Testis (tissue), 2 donors: ENCODE measurements at regions not wholly inside any gene's neighbourhood (a gene's known extent, or its start where the extent isn't known, plus 50 kb on each side); places are given as distances from the start of the nearest gene placed in this dataset.

ENCODE experiments used
- DNase-seq: peaks from one replicate; pipeline ENCODE4 v3.0.0-alpha.2; 2019
- H3K27ac ChIP-seq, 2 donors: fragments of 200-600 bp; sonication (generic); one replicate each; pipeline ENCODE4 v1.5.1; 2019
- H3K27me3 ChIP-seq: fragments of 200-600 bp; sonication (generic); one replicate; pipeline ENCODE4 v1.5.1; 2019
- H3K36me3 ChIP-seq: fragments of 200-600 bp; sonication (generic); one replicate; pipeline ENCODE4 v1.5.1; 2017; ENCODE audit warnings: low read depth; ENCODE audit errors: missing control alignments
- H3K4me1 ChIP-seq: fragments of 200-600 bp; sonication (generic); one replicate; pipeline ENCODE4 v1.5.1; 2019
- H3K4me3 ChIP-seq, 2 donors: fragments of 200-600 bp; sonication (generic); one replicate each; pipeline ENCODE4 v1.5.1; 2017 to 2019
- H3K9me3 ChIP-seq: fragments of 200-600 bp; sonication (generic); one replicate; pipeline ENCODE4 v1.5.1; 2017
- POLR2A ChIP-seq: fragments of 450-650 bp; IDR thresholded peaks from one replicate; pipeline ENCODE4 v1.6.1; 2017; ENCODE audit warnings: antibody characterized with exemption, mild to moderate bottlenecking, moderate library complexity
- WGBS, 2 donors: methylation state at CpG; one replicate each; pipeline ENCODE4 v1.1.5; 2018; 5-methylcytosine and 5-hydroxymethylcytosine counted together
- intact Hi-C: fragments of 100-400 bp; cut with DNase I; formaldehyde crosslinking; loops from one replicate; pipeline ENCODE4 v1.15.1; 2023; ENCODE audit warnings: low total_unique reads
- TF ChIP-seq, protein P1 (sequence below), 3 experiments: fragments of 450-650 bp in 2 of 3; fragments of 200-600 bp in 1 of 3; sonication (generic) in 1 of 3; IDR thresholded peaks; one replicate each; pipeline ENCODE4 v1.5.1; 2016 to 2019; ENCODE audit warnings: antibody characterized with exemption in 3 of 3, mild to moderate bottlenecking in 2 of 3, moderate library complexity in 1 of 3

- H3K4me3 ChIP-seq, result no peak overlapping the region
- H3K9me3 ChIP-seq, result no peaks in the 10 kb centered on the region
- H3K4me1 ChIP-seq, result no peaks in the 10 kb centered on the region
- H3K27me3 ChIP-seq, result no peaks in the 10 kb centered on the region
- intact Hi-C loops, result no loop called here
- no peak overlapping the region for H3K27ac ChIP-seq
- no peaks in the 10 kb centered on the region for H3K36me3 ChIP-seq
- no peak for DNase-seq
- TF ChIP-seq, protein P1, sequence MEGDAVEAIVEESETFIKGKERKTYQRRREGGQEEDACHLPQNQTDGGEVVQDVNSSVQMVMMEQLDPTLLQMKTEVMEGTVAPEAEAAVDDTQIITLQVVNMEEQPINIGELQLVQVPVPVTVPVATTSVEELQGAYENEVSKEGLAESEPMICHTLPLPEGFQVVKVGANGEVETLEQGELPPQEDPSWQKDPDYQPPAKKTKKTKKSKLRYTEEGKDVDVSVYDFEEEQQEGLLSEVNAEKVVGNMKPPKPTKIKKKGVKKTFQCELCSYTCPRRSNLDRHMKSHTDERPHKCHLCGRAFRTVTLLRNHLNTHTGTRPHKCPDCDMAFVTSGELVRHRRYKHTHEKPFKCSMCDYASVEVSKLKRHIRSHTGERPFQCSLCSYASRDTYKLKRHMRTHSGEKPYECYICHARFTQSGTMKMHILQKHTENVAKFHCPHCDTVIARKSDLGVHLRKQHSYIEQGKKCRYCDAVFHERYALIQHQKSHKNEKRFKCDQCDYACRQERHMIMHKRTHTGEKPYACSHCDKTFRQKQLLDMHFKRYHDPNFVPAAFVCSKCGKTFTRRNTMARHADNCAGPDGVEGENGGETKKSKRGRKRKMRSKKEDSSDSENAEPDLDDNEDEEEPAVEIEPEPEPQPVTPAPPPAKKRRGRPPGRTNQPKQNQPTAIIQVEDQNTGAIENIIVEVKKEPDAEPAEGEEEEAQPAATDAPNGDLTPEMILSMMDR (IDR thresholded peaks at IDR 0.05), result no peak
- no peak for TF ChIP-seq POLR2A
- 74 to 83% methylated on average over 23 of the region's 23 CpGs for WGBS, 2 donors
Observed at GRCh38 chr20:63062188-63063140, 55.7 kb upstream of the BHLHE23 start.

- no peaks in the 10 kb centered on the region for H3K36me3 ChIP-seq
- no peaks in the 10 kb centered on the region for H3K27me3 ChIP-seq
- DNase-seq, result no peak
- H3K4me3 ChIP-seq, result no peak overlapping the region
- no peak for TF ChIP-seq POLR2A
- TF ChIP-seq, protein P1 (IDR thresholded peaks at IDR 0.05), result no peak
- H3K4me1 ChIP-seq, result no peaks in the 10 kb centered on the region
- intact Hi-C loops, result no loop called here
- WGBS, 2 donors, result 89% methylated on average over 14 of the region's 14 CpGs
- no peaks in the 10 kb centered on the region for H3K9me3 ChIP-seq
- H3K27ac ChIP-seq, result no peak overlapping the region
Observed at GRCh38 chr20:63061771-63062100, 55.0 kb upstream of the BHLHE23 start.

DNA sequence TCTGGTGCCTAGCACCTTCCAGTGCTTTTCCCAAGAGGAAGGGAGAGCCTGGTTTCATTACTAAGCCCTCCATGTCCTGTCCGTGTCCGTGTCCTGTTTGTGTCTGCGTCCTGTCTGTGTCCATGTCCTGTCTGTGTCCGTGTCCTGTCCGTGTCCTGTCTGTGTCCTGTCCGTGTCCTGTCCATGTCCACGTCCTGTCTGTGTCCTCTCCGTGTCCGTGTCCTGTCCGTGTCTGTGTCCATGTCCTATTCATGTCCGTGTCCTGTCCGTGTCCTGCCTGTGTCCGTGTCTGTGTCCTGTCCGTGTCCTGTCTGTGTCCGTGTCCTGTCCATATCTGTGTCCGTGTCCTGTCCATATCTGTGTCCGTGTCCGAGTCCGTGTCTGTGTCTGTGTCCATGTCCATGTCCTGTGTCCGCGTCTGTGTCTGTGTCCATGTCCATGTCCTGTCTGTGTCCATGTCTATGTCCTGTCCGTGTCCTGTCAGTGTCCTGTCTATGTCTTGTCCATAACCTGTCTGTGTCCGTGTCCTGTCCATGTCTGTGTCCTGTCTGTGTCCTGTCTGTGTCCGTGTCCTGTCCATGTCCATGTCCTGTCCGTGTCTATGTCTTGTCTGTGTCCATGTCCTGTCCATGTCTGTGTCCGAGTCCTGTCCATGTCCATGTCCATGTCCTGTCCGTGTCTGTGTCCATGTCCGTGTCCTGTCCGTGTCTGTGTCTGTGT lies 54.4 kb upstream of the BHLHE23 start:
- TF ChIP-seq, protein P1 (IDR thresholded peaks at IDR 0.05), result no peak
- TF ChIP-seq POLR2A, result no peak

GRCh38 chr20:63060057-63060991 lies 53.6 kb upstream of the BHLHE23 start:
- WGBS, 2 donors, result 55 to 57% methylated on average over 12 to 23 of the region's 23 CpGs
- H3K27me3 ChIP-seq, result no peaks in the 10 kb centered on the region

More for the DNA sequence above, 54.4 kb upstream of the BHLHE23 start:
- WGBS, 2 donors, result 95 to 96% methylated on average over 29 of the region's 29 CpGs
- Histone ChIP-seq H3K27me3 (no peaks in the 10 kb centered on the region), H3K36me3 (no peaks in the 10 kb centered on the region), H3K4me1 (no peaks in the 10 kb centered on the region), H3K4me3 (no peak overlapping the region), H3K9me3 (no peaks in the 10 kb centered on the region), H3K27ac (no peak overlapping the region)
- intact Hi-C loops, result no loop called here
- no peak for DNase-seq

More at GRCh38 chr20:63060057-63060991, 53.6 kb upstream of the BHLHE23 start:
- DNase-seq, result no peak
- intact Hi-C loops, result no loop called here
- no peak overlapping the region for H3K4me3 ChIP-seq
- no peaks in the 10 kb centered on the region for H3K36me3 ChIP-seq
- no peaks in the 10 kb centered on the region for H3K4me1 ChIP-seq
- no peak overlapping the region for H3K27ac ChIP-seq
- no peak for TF ChIP-seq POLR2A
- TF ChIP-seq, protein P1 (IDR thresholded peaks at IDR 0.05), result no peak
- H3K9me3 ChIP-seq, result no peaks in the 10 kb centered on the region
